GM12891 (cell line): ENCODE measurements at regions not wholly inside any gene's neighbourhood (a gene's known extent, or its start where the extent isn't known, plus 50 kb on each side); places are given as distances from the start of the nearest gene placed in this dataset.

Experiments
- PAX5 ChIP-seq: IDR thresholded peaks from 2 replicates; pipeline ENCODE4 v1.6.1; 2011; ENCODE audit warnings: low read length, moderate library complexity, mild to moderate bottlenecking; ENCODE audit not compliant: insufficient read depth, severe bottlenecking
- POLR2A ChIP-seq: IDR thresholded peaks from 2 replicates; pipeline ENCODE4 v1.6.1; 2011; ENCODE audit warnings: low read depth, low read length, control low read depth
- POLR2AphosphoS5 ChIP-seq: IDR thresholded peaks from 2 replicates; pipeline ENCODE4 v1.6.1; 2011; ENCODE audit warnings: low read depth, low read length, control low read depth
- SPI1 ChIP-seq: IDR thresholded peaks from 2 replicates; pipeline ENCODE4 v1.6.1; 2011; ENCODE audit warnings: low read depth, low read length, control low read depth

- TF ChIP-seq POLR2AphosphoS5: no peak
- TF ChIP-seq PAX5: no peak
- no peak for TF ChIP-seq POLR2A
- no peak for TF ChIP-seq SPI1
Observed at GRCh38 chr16:80909720-80910119, 97.0 kb downstream of the CMC2 start.
